Stomach (tissue), 4 donors: ENCODE measurements at regions not wholly inside any gene's neighbourhood (a gene's known extent, or its start where the extent isn't known, plus 50 kb on each side); places are given as distances from the start of the nearest gene placed in this dataset.

Experiments
- POLR2AphosphoS5 ChIP-seq, 3 donors: sonication (generic); formaldehyde crosslinking; IDR thresholded peaks; one replicate each; pipeline ENCODE4 v1.6.1; 2016; ENCODE audit warnings: antibody characterized with exemption in 3 of 3
- TF ChIP-seq, protein P1 (sequence below), 7 experiments: fragments of 450-650 bp in 4 of 7; fragments of 200-600 bp in 3 of 7; sonication (generic) in 3 of 7; IDR thresholded peaks; one replicate each; pipeline ENCODE4 v1.5.1; 2016 to 2019; ENCODE audit warnings: antibody characterized with exemption in 7 of 7, control low read depth in 2 of 7, mild to moderate bottlenecking in 1 of 7

DNA sequence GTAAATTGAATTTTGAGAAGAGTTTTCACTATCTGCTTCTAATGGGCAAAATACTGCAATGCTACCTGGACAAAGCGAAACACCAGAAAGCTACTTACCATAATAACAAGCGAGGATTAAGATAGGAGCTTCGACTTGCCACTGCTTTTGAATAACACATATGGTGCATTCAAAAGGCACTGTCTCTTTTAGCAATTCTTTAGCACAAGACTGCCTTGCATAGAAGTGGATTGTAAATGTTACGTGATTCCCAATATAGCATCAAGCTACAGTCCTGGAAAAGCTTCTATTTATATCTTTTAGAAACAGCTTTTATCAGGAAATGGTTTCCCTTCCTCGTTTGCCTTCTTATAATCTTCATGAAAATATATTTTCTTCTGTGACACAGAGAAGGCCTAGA lies 258.7 kb upstream of the PDE3A start:
- TF ChIP-seq, protein P1, sequence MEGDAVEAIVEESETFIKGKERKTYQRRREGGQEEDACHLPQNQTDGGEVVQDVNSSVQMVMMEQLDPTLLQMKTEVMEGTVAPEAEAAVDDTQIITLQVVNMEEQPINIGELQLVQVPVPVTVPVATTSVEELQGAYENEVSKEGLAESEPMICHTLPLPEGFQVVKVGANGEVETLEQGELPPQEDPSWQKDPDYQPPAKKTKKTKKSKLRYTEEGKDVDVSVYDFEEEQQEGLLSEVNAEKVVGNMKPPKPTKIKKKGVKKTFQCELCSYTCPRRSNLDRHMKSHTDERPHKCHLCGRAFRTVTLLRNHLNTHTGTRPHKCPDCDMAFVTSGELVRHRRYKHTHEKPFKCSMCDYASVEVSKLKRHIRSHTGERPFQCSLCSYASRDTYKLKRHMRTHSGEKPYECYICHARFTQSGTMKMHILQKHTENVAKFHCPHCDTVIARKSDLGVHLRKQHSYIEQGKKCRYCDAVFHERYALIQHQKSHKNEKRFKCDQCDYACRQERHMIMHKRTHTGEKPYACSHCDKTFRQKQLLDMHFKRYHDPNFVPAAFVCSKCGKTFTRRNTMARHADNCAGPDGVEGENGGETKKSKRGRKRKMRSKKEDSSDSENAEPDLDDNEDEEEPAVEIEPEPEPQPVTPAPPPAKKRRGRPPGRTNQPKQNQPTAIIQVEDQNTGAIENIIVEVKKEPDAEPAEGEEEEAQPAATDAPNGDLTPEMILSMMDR (IDR thresholded peaks at IDR 0.05): no peak
- TF ChIP-seq POLR2AphosphoS5 (IDR thresholded peaks at IDR 0.05): no peak
